B cell (primary cell): ENCODE measurements at regions not wholly inside any gene's neighbourhood (a gene's known extent, or its start where the extent isn't known, plus 50 kb on each side); places are given as distances from the start of the nearest gene placed in this dataset.

Experiments used
- ATAC-seq: fragments of 200-7000 bp; cut with Tn5 transposase; one replicate; pipeline ENCODE4 v1.10.0; 2021; ENCODE audit warnings: low read depth, mild to moderate bottlenecking, moderate number of reproducible peaks, moderate library complexity
- CTCF ChIA-PET: fragments of 350-600 bp; sonication (Branson Sonifier 250); formaldehyde crosslinking; loops from one replicate; lab custom pipeline; 2021; ENCODE audit warnings: antibody characterized with exemption, inconsistent platforms; lab: Charles Lee
- POLR2A ChIA-PET: fragments of 350-600 bp; sonication (Branson Sonifier 250); formaldehyde crosslinking; loops from one replicate; lab custom pipeline; 2021; ENCODE audit warnings: antibody characterized with exemption; lab: Charles Lee
- DNase-seq: peaks from one replicate; pipeline ENCODE4 v3.0.0; 2013
- H2AFZ ChIP-seq: 2 replicates; pipeline ENCODE4 v1.6.1; 2012; ENCODE audit warnings: mild to moderate bottlenecking, low read depth, low read length; ENCODE audit not compliant: insufficient read depth, poor library complexity, severe bottlenecking
- H3K27ac ChIP-seq, 2 donors: 1 replicate in 1 of 2; 2 replicates in 1 of 2; pipeline ENCODE4 v1.5.1; 2012 to 2013; ENCODE audit warnings: low read length in 2 of 2, mild to moderate bottlenecking in 2 of 2, moderate library complexity in 1 of 2
- H3K27me3 ChIP-seq, 4 experiments: fragments of 200-600 bp in 1 of 4; sonication (generic) in 1 of 4; replicated peaks in 1 of 4; 1 replicate in 2 of 4; 2 replicates in 2 of 4; pipeline versions ENCODE4 v1.6.1 to v1.7.0; 2013 to 2016; ENCODE audit warnings: low read length in 3 of 4, mild to moderate bottlenecking in 2 of 4, mixed read lengths in 1 of 4, moderate library complexity in 1 of 4; ENCODE audit not compliant: insufficient read depth in 4 of 4, control insufficient read depth in 3 of 4; ENCODE audit errors: control extremely low read depth in 1 of 4
- H3K36me3 ChIP-seq, 2 experiments: replicated peaks in 1 of 2; 1 replicate in 1 of 2; 2 replicates in 1 of 2; pipeline versions ENCODE4 v1.6.1 to v1.7.1; 2013; ENCODE audit warnings: low read length in 1 of 2; ENCODE audit not compliant: insufficient read depth in 2 of 2, control insufficient read depth in 1 of 2; ENCODE audit errors: control extremely low read depth in 1 of 2, extremely low read depth in 1 of 2
- H3K4me1 ChIP-seq, 2 donors: fragments of 200-600 bp in 1 of 2; sonication (generic) in 1 of 2; 1 replicate in 1 of 2; 2 replicates in 1 of 2; pipeline versions ENCODE4 v1.5.1 to v1.6.1; 2013 to 2017; ENCODE audit warnings: low read length in 2 of 2; ENCODE audit not compliant: control insufficient read depth in 2 of 2, insufficient read depth in 2 of 2
- H3K4me2 ChIP-seq: replicated peaks from 2 replicates; pipeline ENCODE3; 2012; ENCODE audit warnings: mild to moderate bottlenecking, low read depth, low read length; ENCODE audit not compliant: poor library complexity, severe bottlenecking
- H3K4me3 ChIP-seq, 5 experiments: fragments of 200-600 bp in 1 of 5; sonication (generic) in 1 of 5; 1 replicate in 3 of 5; 2 replicates in 2 of 5; pipeline versions ENCODE4 v1.5.1 to v1.7.0; 2011 to 2016; ENCODE audit warnings: low read length in 4 of 5, mild to moderate bottlenecking in 4 of 5, low read depth in 2 of 5, control low read depth in 1 of 5, moderate library complexity in 1 of 5; ENCODE audit not compliant: insufficient read depth in 1 of 5; ENCODE audit errors: control extremely low read depth in 1 of 5, extremely low read depth in 1 of 5
- H3K79me2 ChIP-seq: fragments of 200-600 bp; sonication (generic); one replicate; pipeline ENCODE4 v1.6.0; 2016; ENCODE audit warnings: low read length; ENCODE audit not compliant: control insufficient read depth, insufficient read depth
- H3K9ac ChIP-seq: fragments of 200-600 bp; sonication (generic); 2 replicates; pipeline ENCODE4 v1.6.1; 2017; ENCODE audit warnings: mild to moderate bottlenecking, low read length, moderate library complexity
- H3K9me3 ChIP-seq, 3 donors: one replicate each; pipeline versions ENCODE4 v1.6.1 to v1.7.1; 2013; ENCODE audit warnings: low read length in 2 of 3; ENCODE audit not compliant: control insufficient read depth in 2 of 3, insufficient read depth in 1 of 3; ENCODE audit errors: control extremely low read depth in 1 of 3
- H4K20me1 ChIP-seq: 2 replicates; pipeline ENCODE4 v1.6.0; 2012; ENCODE audit warnings: mild to moderate bottlenecking, low read length; ENCODE audit not compliant: insufficient read depth, control insufficient read depth, poor library complexity, severe bottlenecking
- H3K27ac Mint-ChIP-seq: one replicate; pipeline ENCODE4 v1.8.0; 2021; ENCODE audit warnings: mixed read lengths
- H3K27me3 Mint-ChIP-seq: one replicate; pipeline ENCODE4 v1.8.0; 2021; ENCODE audit warnings: mixed read lengths
- H3K4me1 Mint-ChIP-seq: one replicate; pipeline ENCODE4 v1.8.0; 2021; ENCODE audit warnings: mixed read lengths
- H3K4me3 Mint-ChIP-seq: one replicate; pipeline ENCODE4 v1.8.0; 2021; ENCODE audit warnings: mixed read lengths
- H3K9me3 Mint-ChIP-seq: one replicate; pipeline ENCODE4 v1.8.0; 2022; ENCODE audit warnings: mixed read lengths; ENCODE audit not compliant: insufficient read depth
- CTCF ChIP-seq: fragments of 200-600 bp; IDR thresholded peaks from one replicate; pipeline ENCODE4 v1.8.0; 2022; ENCODE audit warnings: antibody characterized with exemption, mild to moderate bottlenecking
- EZH2 ChIP-seq: IDR thresholded peaks from 2 replicates; pipeline ENCODE4 v1.6.1; 2012; ENCODE audit warnings: borderline replicate concordance, low read depth, mild to moderate bottlenecking, moderate library complexity, low read length; ENCODE audit not compliant: insufficient read depth, poor library complexity, severe bottlenecking
- WGBS: methylation state at CpG from one replicate; pipeline ENCODE4 v1.1.5; 2013; ENCODE audit warnings: missing lambda C conversion rate; ENCODE audit not compliant: insufficient coverage; 5-methylcytosine and 5-hydroxymethylcytosine counted together
- intact Hi-C: fragments of 100-400 bp; cut with micrococcal nuclease; formaldehyde crosslinking; loops from one replicate; pipeline ENCODE4 v1.10.0; 2022

GRCh38 chr5:64077589-64077988 is 88.1 kb upstream of the RNF180 start:
- whole genome bisulfite sequencing: 92% methylated on average over 4 of the region's 8 CpGs
- no peaks in the 10 kb centered on the region for H3K4me1 ChIP-seq
- H3K27ac Mint-ChIP-seq: no peak overlapping the region
- POLR2A ChIA-PET: no interaction called here
- TF ChIP-seq EZH2: no peak
- TF ChIP-seq CTCF: no peak
- no peak overlapping the region for H2AFZ ChIP-seq
- peaks cover 2% of the 10 kb centered on the region for H3K9me3 Mint-ChIP-seq
- CTCF ChIA-PET: no interaction called here
- H3K4me3 Mint-ChIP-seq: no peak overlapping the region
- H3K4me3 ChIP-seq: no peak overlapping the region
- no peaks in the 10 kb centered on the region for H4K20me1 ChIP-seq
- no peaks in the 10 kb centered on the region for H3K4me1 Mint-ChIP-seq
- H3K36me3 ChIP-seq: no peaks in the 10 kb centered on the region
- H3K9ac ChIP-seq: no peak overlapping the region
- intact Hi-C loops: no loop called here
- H3K4me2 ChIP-seq: no peak overlapping the region
- no peaks in the 10 kb centered on the region for H3K27me3 ChIP-seq
- H3K79me2 ChIP-seq: no peaks in the 10 kb centered on the region
- no peak for ATAC-seq
- no peak for DNase-seq
- peaks cover 0 to 6% (median 0%) of the 10 kb centered on the region in 3 donors for H3K9me3 ChIP-seq
- no peaks in the 10 kb centered on the region for H3K27me3 Mint-ChIP-seq
- H3K27ac ChIP-seq: no peak overlapping the region

- TF ChIP-seq CTCF (peak; percentile 54), EZH2 (no peak)
- H3K4me1 ChIP-seq: no peaks in the 10 kb centered on the region
- H3K27ac ChIP-seq: no peak overlapping the region
- no CpG with 5 or more reads among the region's 2 CpGs for WGBS
- no peaks in the 10 kb centered on the region for H3K36me3 ChIP-seq
- peaks cover 4% of the 10 kb centered on the region for H3K9me3 Mint-ChIP-seq
- H3K4me1 Mint-ChIP-seq: no peaks in the 10 kb centered on the region
- no peaks in the 10 kb centered on the region for H3K27me3 ChIP-seq
- H2AFZ ChIP-seq: no peak overlapping the region
- H3K9ac ChIP-seq: no peak overlapping the region
- no peak overlapping the region for H3K4me3 ChIP-seq
- ATAC-seq (no peak), DNase-seq (no peak)
- H4K20me1 ChIP-seq: no peaks in the 10 kb centered on the region
- H3K27me3 Mint-ChIP-seq: no peaks in the 10 kb centered on the region
- no peaks in the 10 kb centered on the region for H3K79me2 ChIP-seq
- intact Hi-C loops: loop anchor here (5.0 kb wide), 1 partner anchor 708 kb away; no protein-coding TSS in a partner anchor
- CTCF ChIA-PET: no interaction called here
- peaks cover 0 to 6% (median 0%) of the 10 kb centered on the region in 3 donors for H3K9me3 ChIP-seq
- POLR2A ChIA-PET: no interaction called here
- no peak overlapping the region for H3K4me3 Mint-ChIP-seq
- no peak overlapping the region for H3K4me2 ChIP-seq
- no peak overlapping the region for H3K27ac Mint-ChIP-seq
Observed at GRCh38 chr5:64074533-64074932, 91.1 kb upstream of the RNF180 start.
